ENCODE measurements at regions not wholly inside any gene's neighbourhood (a gene's known extent, or its start where the extent isn't known, plus 50 kb on each side); places are given as distances from the start of the nearest gene placed in this dataset.

DNA sequence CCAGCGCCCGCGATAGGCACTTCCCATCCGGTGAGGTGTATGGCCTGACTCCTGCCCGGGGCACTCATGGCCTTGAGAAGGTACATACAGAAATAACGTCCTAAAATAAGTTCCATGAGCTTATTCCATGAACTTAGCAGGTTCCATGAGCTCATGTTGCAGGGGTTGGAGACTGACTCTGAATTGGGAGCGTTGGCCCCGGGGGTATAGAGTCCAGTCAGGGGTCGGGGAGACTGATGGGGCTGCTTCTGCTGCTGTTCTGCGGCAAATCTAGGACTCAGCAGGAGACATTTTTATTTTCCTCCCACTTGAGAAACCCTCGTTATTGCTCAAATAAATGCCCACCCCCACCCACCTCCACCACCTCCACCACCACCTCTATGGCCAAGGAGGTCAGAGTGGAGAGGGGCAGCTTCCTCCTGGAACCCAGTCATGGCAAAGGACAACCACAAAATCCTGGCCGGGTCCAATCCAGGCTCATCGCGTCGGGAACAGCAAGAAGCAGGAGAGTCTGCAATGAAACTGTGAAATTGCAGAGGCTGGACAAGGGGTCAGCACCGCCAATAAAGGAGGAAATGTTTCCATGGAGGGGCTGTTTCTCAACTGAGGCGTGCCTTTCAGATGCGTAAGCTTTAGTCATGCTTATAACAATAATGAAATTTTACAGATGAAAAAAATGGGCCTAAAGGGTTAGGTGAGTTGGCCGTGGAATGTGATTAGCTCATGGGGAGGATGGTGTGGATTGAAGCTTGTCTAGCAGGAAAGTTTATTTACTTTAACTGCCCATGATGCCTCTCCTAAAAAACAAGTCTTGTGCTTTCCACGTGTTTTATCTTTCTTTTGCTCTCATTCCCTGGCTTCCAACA, 136.6 kb upstream of the ALKAL2 start:
- no peak for DNase-seq

DNA sequence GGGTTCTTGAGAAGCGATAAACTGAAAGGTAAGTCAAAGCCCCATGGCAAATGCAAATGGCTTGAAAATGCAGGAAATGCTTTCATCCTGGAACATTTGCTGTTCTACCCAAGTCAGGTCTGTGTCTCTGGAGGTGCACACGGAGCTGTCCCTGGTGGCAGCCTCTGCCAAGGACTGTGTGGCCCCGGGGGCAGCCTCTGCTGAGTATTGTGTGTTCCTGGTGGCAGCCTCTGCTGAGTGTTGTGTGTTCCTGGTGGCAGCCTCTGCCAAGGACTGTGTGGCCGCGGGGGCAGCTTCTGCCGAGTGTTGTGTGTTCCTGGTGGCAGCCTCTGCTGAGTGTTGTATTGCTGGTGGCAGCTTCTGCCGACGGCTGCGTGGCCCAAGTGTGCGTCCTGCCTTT, 135.6 kb upstream of the ALKAL2 start:
- no peak for DNase-seq

DNA sequence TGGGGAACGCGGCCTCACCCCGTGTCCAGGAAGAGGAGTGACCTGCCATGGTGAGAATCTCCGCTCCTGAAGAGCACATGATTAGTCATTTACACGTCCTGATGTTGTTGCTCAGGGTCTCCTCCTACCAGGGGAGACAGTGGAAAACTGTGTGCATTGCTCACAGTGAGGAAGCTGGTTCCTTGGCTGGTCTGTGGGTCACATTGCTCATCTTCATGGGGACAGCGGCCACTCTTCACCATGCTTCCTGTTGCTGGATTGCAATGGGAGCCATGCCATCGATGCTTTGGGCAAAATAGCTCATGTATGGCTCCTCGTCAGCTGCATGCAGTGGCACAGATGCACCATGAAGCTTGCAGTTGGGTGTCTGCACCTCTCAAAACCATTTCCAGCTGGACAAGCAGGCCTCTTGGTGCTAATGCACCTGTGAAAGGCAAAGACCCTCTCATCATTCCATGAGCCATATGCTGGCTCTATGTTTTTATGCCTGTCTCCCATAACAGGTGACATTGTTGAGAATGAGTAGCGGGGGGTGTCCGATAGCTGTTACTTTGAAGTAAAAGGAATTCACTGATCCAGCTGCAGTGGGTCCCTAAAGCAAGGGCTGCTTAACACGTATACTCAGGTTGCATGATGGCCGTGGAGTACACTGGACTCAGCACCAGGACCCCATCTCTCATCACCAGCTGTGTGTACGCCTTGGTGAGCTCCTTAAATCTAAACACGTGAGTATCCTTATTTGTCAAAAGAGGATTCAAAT, 135.0 kb upstream of the ALKAL2 start:
- DNase-seq: no peak

DNA sequence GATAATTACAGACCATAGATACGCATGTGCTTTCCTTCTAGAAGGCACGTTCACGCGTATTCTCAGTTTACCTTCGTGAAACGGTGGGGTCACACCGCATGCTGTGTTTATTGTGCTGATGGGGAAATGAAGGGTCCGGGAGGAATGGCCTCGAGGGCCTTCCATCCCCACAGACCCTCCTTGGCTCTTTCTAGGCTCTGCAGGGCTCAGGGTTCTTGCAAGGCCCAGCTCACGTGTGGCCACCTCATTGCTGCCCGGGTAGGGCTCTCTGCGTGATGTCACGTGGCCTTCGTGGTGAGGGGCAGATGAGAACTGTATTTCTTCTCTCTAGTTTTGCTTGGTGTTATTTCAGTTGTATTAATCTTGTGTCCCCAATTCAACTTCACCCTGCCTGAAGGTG, 133.5 kb upstream of the ALKAL2 start:
- DNase-seq: no peak

DNA sequence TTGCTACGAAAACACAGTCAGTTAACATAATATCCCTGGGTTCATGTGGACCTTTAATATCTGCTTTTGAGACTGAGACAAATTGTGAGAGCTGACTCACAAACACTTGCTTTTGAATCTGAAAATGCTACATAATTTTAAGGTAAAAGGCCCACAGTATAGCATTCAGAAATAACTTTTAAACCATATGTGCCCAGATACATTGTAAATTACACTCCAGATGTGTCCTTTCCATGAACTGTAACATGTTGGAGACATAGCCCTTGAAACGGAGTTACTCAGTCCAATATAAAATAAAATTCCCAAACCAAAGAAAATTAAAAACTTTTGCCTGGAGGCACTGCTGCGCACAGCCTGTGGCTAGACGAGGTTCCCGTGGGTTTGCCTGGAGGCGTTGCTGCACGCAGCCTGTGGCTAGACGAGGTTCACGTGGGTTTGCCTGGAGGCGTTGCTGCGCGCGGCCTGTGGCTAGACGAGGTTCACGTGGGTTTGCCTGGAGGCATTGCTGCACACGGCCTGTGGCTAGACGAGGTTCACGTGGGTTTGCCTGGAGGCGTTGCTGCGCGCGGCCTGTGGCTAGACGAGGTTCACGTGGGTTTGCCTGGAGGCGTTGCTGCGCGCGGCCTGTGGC, 131.9 kb upstream of the ALKAL2 start:
- peak; percentile 19 for DNase-seq

DNA sequence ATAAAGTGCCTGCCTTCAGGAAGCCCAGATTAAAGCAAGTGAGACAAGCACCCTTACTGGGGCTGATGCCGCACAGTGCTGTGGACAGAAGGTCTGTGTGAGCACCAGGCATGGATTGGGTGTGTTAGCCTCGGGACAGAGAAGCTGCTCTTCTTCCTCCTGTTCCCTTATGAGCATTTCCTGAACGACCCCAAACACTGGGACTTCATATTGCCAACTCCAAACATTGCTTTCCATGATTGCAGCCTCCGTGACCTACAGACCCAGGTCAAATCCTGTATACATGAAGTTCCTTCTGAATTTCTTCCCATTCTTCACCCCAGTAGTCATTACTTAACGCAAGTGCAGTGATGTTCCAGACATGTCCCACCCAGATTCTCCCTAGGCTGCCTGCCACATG, 129.8 kb upstream of the ALKAL2 start:
- no peak for DNase-seq

DNA sequence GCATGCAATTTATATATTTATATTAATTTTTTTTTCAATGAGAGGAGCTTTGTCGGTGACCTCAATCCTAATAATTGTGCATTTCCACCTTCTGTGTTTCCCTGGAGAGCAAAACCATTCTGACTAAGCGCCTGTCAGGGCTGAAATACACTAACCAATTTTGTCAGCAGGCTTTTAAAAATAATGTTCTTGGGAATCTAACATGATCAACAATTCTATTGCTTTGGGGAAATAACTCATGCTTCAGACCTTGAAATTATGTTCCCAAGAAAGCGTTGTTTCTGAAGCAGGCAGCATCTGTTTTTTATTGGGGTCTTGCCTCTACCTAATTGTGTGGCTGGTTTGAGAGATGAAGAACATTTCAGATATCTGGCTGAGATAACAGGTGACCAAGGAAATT, 129.1 kb upstream of the ALKAL2 start:
- no peak for DNase-seq

DNA sequence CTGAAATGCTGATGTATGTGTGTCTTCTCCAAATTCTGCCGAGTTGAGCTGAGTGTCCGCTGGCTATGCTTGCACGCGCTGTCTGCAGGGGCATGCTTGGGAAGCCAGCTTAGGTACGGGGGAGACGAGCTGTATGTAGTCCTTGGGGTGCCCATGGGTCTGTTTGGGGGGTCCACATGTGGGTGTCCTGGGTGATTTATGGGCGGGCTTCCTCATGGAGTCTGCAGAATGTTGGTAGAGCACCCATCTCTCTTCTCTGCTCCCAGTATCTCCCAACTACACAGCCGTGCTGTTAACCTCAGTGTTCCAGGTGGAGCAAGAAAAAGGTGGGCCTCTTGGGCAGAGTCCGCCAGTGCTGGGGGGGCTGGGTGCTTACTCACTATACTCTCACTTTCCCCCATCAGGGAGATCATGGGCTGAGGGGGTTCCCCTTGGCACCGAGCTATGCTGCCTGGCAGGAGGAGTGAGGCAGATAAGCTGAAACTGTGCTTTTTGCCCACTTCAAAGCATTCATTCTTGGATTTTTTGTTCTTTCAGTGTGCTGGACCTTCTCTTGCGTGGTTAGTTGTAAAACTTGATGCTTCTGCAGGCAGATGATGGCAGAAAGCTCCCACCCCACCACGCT, 128.2 kb upstream of the ALKAL2 start:
- DNase-seq: no peak

DNA sequence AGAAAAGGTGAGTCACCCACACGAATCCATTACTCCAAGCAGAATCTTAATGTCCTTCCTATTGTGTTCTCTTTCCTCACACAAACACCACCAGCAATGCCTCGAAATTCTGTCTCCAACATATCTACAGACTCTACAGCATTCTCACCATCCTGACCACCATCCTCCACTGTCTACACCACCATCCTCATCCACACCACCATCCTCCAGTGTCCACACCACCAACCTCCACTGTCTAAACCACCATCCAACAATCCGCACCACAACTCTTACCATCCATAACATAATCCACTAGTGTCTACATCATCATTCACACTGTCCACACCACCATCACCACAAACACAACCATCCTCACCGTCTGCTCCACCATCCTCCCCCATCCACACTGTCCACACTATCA, 121.6 kb upstream of the ALKAL2 start:
- DNase-seq: no peak

DNA sequence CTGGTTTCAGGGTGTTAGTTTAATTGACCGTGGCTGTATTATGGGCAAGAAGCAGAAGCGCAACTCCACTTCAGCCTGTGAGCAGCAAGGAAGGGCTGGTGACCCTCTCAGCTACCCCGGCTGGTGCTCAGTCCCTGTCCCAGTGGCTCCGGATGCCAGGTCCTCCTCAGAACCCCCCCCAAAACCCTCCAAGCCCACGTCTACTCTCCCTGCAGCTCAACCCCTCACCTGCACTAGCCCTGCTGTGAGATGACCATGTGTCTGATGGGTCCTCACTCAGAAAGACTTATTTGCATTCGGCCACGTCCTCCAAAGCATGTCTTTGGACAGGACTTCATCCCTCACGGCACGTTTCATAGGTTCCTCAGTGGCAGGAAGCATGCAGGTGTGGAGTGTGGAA, 119.7 kb upstream of the ALKAL2 start:
- no peak for DNase-seq

DNA sequence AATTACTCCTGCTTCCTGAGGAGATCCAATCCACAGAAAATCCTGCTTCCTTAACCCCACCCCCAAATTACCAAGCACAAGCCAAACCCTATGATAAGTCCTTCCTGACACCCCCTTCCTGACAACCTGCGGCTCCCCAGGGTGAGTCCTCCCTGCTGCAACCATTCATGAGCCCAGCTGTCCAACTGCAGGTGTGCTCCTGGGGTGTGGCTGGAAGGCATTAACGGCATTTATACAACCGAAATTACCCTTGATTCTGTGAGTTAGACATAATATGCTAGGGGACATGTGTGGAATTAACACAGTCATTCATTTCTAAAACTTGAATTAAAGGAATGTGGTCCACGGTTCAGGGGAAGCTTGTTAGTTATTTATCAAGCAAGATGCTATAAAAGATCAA, 119.0 kb upstream of the ALKAL2 start:
- DNase-seq: no peak

DNA sequence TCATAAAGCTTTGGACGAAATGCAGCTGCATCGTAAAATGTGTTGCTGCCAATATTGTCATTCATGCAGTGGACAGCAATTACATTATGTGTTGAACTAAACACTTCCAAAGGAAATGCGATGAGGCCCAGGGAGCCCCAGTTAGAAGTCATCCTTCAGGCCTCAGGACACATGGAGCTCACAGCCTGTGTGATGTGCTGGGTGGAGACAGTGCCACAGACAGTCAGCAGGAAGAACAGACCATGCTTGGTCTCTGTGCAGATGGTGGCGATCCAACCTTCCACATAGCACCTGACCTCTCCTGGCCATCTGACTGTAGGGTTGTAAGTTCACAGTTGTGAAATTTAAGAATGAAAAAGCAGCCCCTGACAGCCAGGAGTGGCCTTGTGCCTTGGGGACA, 118.3 kb upstream of the ALKAL2 start:
- DNase-seq: no peak

DNA sequence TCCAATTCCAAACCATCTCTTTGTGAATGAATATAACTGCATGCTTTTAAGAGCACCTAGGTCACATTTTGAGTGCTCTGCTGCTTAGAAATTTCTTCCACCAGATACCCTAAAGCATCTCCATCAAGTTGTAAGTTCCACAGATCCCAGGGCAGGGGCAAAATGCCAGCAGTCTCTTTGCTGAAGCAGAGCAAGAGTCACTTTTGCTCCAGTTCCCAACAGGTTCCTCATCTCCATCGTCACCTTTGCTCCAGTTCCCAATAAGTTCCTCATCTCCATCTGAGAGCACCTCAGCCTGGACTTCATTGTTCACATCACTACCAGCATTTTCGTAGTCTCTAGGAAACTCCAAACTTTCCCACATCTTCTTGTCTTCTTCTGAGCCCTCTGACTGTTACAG, 116.7 kb upstream of the ALKAL2 start:
- DNase-seq: no peak

DNA sequence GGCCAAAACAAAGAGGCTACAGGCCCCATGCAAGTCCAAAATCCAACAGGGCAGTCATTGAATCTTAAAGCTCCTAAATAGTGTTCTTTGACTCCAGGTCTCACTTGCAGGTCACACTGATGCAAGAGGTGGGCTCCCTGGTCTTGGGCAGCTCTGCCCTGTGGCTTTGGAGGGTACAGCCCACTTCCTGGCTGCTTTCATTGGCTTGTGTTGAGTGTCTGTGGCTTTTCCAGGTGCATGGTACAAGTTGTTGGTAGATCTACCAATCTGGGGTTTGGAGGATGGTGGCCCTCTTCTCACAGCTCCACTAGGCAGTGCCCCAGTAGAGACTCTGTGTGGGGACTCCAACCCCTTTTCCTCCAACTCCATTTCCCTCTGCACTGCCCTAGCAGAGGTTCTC, 115.8 kb upstream of the ALKAL2 start:
- no peak for DNase-seq

DNA sequence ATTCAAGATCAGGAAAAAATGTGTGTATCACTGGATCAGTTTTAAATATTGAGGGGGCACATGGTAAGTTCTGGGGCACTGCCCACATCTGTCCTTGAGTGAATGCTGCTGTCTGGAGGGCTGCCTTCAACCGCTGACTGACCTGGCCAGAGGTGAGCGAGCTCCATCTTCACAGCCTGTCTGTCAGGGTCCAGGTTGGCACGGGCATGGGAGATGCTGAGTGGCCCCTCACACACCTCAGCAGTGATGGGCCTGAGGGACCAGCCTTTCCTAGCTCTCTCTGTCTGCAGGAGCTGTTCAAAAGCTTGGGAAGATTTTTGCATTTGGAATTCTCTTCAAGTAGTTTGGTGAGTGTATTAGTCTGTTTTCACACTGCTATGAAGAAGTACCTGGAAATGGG, 114.8 kb upstream of the ALKAL2 start:
- DNase-seq: no peak

DNA sequence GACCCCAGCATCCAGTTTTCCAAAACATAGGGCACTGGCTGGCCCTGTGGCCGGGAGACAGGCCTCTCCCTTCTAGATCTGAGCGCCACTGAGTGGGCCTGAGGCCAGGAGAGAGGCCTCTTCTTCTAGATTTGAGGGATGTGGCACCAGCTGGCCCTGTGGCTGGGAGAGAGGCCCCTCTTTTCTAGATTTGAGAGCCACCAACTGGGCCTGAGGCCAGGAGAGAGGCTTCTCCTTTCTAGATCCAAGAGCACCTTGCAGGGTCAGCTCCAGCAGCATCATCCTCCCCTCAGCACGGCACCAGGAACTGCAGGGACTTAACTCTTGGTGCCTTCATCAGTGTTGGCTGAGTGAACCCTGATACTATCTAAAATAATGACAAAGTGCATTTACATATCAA, 114.3 kb upstream of the ALKAL2 start:
- no peak for DNase-seq

DNA sequence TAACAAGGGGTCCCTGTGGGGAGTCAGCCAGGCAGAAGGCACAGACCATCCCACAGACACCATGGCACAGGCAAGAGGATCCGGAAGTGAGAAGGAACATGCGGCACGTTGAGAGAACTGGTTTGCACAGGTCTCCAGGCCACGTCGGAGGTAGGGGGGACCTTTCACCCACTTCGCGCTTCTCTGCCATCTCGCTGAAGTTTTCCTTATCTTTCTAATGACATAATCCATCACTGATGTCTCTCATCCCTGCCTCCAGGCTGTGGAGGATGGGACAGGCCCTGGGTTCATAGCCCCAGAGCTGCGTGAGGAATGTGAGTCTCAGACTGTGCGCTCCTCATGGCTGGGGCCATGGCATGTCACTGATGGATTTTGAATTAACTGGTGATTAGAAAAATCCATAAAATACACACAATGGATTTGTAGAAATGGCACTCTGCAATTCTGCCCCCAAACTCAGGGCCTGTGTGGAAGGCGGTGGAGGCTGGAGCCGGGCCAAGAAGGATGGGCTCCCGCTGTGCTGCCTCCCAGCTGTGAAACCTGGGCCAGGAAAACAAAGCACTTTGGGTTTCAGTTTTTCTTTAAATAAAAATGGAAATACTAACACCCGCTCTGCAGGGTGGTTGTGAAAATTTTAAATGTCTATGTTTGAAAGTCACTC, 113.3 kb upstream of the ALKAL2 start:
- no peak for DNase-seq

DNA sequence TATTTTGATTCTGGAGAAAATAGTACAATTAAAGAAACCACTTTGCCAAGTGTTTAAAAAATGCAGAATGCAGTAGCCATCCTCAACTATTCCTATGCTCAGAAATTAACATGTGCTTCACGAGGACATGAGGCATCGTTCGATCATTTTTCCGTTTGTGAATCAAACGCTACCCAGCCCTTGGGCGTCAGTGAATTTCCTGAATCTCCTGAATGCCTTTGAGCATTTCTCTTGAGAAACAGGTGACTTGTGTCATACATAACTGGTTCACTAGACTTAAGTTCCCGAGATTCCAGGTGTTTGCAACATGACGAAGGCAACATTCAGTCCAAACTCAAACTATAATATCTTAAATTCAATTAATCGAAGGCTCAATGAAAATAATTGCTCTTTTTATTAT, 110.0 kb upstream of the ALKAL2 start:
- DNase-seq: no peak

DNA sequence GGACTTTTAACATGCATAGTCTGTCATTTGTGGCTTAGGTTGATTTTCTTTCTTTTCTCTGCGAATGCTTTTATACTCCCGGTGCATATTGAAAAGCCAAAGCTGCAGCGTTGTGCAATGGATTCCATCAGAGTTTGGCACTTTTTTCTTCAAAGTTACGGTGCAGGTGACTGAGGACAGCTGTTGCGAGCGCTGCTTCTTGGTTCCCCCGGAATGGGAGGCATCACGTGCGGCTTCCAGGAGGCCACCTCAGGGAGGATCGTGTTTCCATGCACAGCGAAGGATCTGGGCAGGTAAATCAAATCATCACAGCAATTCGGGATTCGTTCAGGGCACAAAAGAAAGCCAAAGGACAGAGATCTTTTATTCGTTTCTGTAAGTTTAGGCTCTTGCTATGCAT, 109.6 kb upstream of the ALKAL2 start:
- DNase-seq: no peak

DNA sequence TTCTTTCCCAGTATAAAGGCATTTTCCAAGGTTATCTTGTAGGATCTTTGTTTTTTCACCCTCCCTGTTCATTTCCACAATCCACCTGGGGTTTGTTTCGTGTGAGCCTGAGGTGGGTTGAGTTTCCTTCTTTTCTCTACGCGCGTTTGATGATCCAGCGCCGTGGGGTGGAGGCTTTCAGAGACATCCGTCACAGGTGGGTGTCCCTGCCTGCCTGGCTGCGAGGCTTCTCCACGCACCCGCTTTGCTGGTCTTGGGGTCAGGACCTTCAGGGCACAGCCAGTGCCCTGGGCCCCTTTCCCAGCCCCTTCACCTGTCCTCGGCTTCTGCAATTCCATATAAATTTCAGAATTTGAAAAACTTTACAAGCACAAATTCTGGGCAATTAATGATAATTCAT, 109.0 kb upstream of the ALKAL2 start:
- DNase-seq: no peak

DNA sequence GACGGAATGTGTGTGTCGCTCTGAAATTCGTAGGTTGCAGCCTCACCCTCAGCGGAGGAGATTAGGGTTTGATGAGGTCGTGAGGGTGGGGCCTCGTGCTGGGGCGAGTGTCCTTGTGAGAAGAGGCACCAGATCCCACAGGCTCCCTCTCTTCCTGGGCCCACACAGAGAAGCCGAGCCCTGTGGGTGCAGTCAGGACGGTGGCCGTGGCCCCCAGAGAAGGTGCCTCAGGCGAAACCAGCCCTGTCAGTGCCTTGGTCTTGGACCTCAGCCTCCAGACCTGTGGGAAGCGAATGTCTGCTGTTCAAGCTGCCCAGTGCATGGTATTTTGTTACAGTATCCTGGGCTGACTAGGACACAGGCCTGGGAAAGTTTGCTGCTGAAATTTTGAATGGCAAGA, 108.0 kb upstream of the ALKAL2 start:
- no peak for DNase-seq

DNA sequence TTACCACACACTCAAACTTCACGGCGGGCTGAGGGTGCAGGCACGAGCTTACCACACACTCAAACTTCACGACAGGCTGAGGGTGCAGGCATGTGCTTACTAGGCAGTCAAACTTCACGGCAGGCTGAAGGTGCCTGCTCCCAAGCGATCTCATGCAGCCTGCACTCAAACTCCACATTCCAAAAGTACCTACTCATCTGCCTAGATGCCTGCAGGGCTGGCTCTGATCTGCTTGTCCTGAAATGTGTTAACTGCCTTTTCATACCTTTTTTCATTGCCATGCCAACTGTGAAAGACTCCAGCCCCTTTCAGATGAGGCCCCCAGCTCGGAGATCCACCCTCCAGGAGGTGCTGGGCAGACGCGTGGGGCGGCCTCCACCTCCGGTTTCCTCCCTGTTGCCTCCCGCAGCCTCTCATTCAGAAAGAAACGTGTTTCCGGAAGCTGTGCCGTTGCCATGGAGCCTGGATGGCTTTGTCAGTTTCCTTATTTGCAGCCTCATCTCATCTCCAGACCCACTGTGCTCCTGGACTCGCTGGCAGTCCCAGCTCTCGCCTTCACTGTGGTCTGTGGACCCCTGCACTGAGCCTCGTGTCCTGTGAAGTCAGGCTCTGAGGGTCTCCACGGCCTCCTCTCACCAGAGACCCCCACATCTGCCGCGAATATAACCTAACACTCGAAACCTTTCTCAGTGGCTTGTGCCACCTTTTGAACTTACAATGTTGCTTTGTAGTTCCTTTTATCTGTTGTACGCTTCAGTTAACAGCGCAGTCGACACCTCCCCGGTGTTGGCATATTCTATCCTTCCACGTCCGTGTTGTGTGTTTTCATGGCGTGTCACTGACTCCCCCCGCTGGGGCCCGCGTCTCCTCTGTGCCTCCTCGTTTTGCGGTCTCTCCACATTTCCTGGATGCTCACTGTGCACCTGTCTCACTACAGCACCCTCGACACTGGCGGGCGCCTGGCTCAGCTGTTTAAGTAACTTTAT, 106.1 kb upstream of the ALKAL2 start:
- peak; percentile 54 for DNase-seq
